Upper lobe of left lung (tissue), 4 donors: ENCODE measurements at regions not wholly inside any gene's neighbourhood (a gene's known extent, or its start where the extent isn't known, plus 50 kb on each side); places are given as distances from the start of the nearest gene placed in this dataset.

Experiments
- EP300 ChIP-seq, 4 donors: sonication (generic); formaldehyde crosslinking; IDR thresholded peaks; one replicate each; pipeline ENCODE4 v1.5.1; 2017; ENCODE audit warnings: antibody characterized with exemption in 4 of 4, control low read depth in 2 of 4
- POLR2A ChIP-seq, 4 donors: fragments of 450-650 bp; IDR thresholded peaks; one replicate each; pipeline ENCODE4 v1.5.1; 2016 to 2017; ENCODE audit warnings: antibody characterized with exemption in 4 of 4, mild to moderate bottlenecking in 2 of 4
- TF ChIP-seq, protein P1 (sequence below), 6 experiments: fragments of 450-650 bp in 4 of 6; fragments of 200-600 bp in 2 of 6; sonication (generic) in 2 of 6; IDR thresholded peaks; one replicate each; pipeline ENCODE4 v1.5.1; 2016 to 2019; ENCODE audit warnings: antibody characterized with exemption in 6 of 6

DNA sequence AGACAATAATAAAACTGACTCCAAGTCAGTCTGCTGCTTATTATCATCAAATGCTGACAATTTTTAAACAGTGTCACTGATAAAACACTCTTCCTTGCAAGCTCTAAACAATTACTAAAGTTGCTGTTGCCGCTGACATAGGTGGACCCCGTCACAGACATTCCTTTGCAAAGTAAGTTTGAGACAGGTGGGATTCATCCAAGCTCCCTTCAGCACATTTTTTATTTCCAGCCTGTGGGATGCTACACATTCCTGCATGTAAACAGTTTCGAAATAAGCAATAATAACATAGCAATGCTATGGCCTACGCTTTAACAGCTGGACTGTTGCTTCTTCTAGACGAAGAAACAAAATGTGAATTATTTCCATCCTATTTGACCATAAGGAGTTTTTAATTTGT is 85.4 kb upstream of the HIF1A start:
- no peak for TF ChIP-seq POLR2A (IDR thresholded peaks at IDR 0.05)
- TF ChIP-seq, protein P1, sequence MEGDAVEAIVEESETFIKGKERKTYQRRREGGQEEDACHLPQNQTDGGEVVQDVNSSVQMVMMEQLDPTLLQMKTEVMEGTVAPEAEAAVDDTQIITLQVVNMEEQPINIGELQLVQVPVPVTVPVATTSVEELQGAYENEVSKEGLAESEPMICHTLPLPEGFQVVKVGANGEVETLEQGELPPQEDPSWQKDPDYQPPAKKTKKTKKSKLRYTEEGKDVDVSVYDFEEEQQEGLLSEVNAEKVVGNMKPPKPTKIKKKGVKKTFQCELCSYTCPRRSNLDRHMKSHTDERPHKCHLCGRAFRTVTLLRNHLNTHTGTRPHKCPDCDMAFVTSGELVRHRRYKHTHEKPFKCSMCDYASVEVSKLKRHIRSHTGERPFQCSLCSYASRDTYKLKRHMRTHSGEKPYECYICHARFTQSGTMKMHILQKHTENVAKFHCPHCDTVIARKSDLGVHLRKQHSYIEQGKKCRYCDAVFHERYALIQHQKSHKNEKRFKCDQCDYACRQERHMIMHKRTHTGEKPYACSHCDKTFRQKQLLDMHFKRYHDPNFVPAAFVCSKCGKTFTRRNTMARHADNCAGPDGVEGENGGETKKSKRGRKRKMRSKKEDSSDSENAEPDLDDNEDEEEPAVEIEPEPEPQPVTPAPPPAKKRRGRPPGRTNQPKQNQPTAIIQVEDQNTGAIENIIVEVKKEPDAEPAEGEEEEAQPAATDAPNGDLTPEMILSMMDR (IDR thresholded peaks at IDR 0.05) = no peak
- TF ChIP-seq EP300 (IDR thresholded peaks at IDR 0.05) = no peak
